Duodenal mucosa (tissue), 2 donors: ENCODE measurements at regions not wholly inside any gene's neighbourhood (a gene's known extent, or its start where the extent isn't known, plus 50 kb on each side); places are given as distances from the start of the nearest gene placed in this dataset.
"Not testable (repeated sequence)": the region's sequence is repeated elsewhere in the genome, so short reads cannot be mapped to it uniquely, and the experiment has no call there.

Experiments used
- H3K27ac ChIP-seq: one replicate; pipeline ENCODE4 v1.7.0; 2013; ENCODE audit warnings: low read depth, low read length
- H3K27me3 ChIP-seq, 2 donors: one replicate each; pipeline ENCODE4 v1.7.0; 2013; ENCODE audit warnings: low read length in 2 of 2, control low read depth in 1 of 2; ENCODE audit not compliant: insufficient read depth in 2 of 2, control insufficient read depth in 1 of 2
- H3K36me3 ChIP-seq, 2 donors: one replicate each; pipeline ENCODE4 v1.7.0; 2013; ENCODE audit warnings: low read length in 2 of 2, control low read depth in 1 of 2; ENCODE audit not compliant: insufficient read depth in 2 of 2, control insufficient read depth in 1 of 2
- H3K4me1 ChIP-seq, 2 donors: one replicate each; pipeline ENCODE4 v1.7.0; 2013; ENCODE audit warnings: low read length in 2 of 2, control low read depth in 1 of 2; ENCODE audit not compliant: insufficient read depth in 2 of 2, control insufficient read depth in 1 of 2
- H3K4me3 ChIP-seq, 2 donors: one replicate each; pipeline ENCODE4 v1.7.0; 2013; ENCODE audit warnings: low read length in 2 of 2, low read depth in 1 of 2
- H3K9ac ChIP-seq, 2 donors: one replicate each; pipeline ENCODE4 v1.7.0; 2013; ENCODE audit warnings: low read length in 2 of 2, low read depth in 1 of 2
- H3K9me3 ChIP-seq, 2 donors: one replicate each; pipeline ENCODE4 v1.7.0; 2013; ENCODE audit warnings: low read length in 2 of 2, control low read depth in 1 of 2; ENCODE audit not compliant: control insufficient read depth in 1 of 2

GRCh38 chr5:28984639-28985038 is 1946.3 kb upstream of the CDH9 start:
- peaks cover 9 to 31% of the 10 kb centered on the region in 2 donors for H3K9me3 ChIP-seq
- H3K27me3 ChIP-seq, result no peaks in the 10 kb centered on the region

DNA sequence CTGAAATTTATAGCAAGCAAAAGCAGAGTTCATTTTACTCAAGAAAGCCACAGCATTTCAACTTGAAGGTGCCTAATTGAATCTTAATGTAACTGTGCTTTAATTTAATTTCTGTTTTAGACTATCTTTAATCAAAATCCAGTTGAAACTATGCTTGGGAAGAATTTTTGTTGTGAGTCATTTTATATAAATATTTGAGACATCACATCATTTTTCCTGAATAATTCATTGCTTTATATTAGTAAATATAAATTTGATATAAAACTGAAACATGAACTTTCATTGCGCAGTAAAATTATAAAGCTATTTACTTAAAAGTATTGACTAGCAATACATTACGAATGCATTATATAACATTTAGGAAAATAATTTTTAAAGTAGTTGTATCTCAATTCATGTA is 1937.1 kb upstream of the CDH9 start:
- H3K27me3 ChIP-seq, result no peaks in the 10 kb centered on the region
- no peaks in the 10 kb centered on the region for H3K4me1 ChIP-seq
- no peak overlapping the region for H3K4me3 ChIP-seq
- peaks cover 10 to 11% of the 10 kb centered on the region in 2 donors for H3K9me3 ChIP-seq
- H3K36me3 ChIP-seq, result no peaks in the 10 kb centered on the region
- no peak overlapping the region for H3K9ac ChIP-seq
- H3K27ac ChIP-seq, result no peak overlapping the region

More at GRCh38 chr5:28984639-28985038, 1946.3 kb upstream of the CDH9 start:
- H3K27ac ChIP-seq, result no peak overlapping the region
- H3K9ac ChIP-seq, result no peak overlapping the region
- no peak overlapping the region for H3K4me3 ChIP-seq
- H3K36me3 ChIP-seq, result no peaks in the 10 kb centered on the region
- H3K4me1 ChIP-seq, result no peaks in the 10 kb centered on the region

- no peaks in the 10 kb centered on the region for H3K27me3 ChIP-seq
- H3K9me3 ChIP-seq, result peaks cover 11 to 13% of the 10 kb centered on the region in 2 donors
- no peak overlapping the region for H3K27ac ChIP-seq
- H3K4me1 ChIP-seq, result no peaks in the 10 kb centered on the region
- no peaks in the 10 kb centered on the region for H3K36me3 ChIP-seq
- no peak overlapping the region for H3K4me3 ChIP-seq
- H3K9ac ChIP-seq, result no peak overlapping the region
These were observed 1929.5 kb upstream of the CDH9 start for GRCh38 chr5:28967848-28968247.

- Histone ChIP-seq H3K27ac (no peak overlapping the region), H3K9me3 (no peaks in the 10 kb centered on the region), H3K27me3 (no peaks in the 10 kb centered on the region), H3K4me1 (no peaks in the 10 kb centered on the region), H3K9ac (no peak overlapping the region), H3K4me3 (no peak overlapping the region), H3K36me3 (no peaks in the 10 kb centered on the region)
These were observed 1923.4 kb upstream of the CDH9 start for GRCh38 chr5:28961816-28962215.

- H3K4me3 ChIP-seq, result no peak overlapping the region
- no peak overlapping the region for H3K27ac ChIP-seq
- no peak overlapping the region for H3K9ac ChIP-seq
- no peaks in the 10 kb centered on the region for H3K4me1 ChIP-seq
- no peaks in the 10 kb centered on the region for H3K27me3 ChIP-seq
- H3K36me3 ChIP-seq, result no peaks in the 10 kb centered on the region
- peaks cover 0 to 2% of the 10 kb centered on the region in 2 donors for H3K9me3 ChIP-seq
These were observed 1920.2 kb upstream of the CDH9 start for GRCh38 chr5:28958581-28958980.

GRCh38 chr5:28957450-28957849 is 1919.1 kb upstream of the CDH9 start:
- no peak overlapping the region for H3K4me3 ChIP-seq
- no peaks in the 10 kb centered on the region for H3K27me3 ChIP-seq
- H3K9me3 ChIP-seq, result peaks cover 0 to 2% of the 10 kb centered on the region in 2 donors
- H3K27ac ChIP-seq, result no peak overlapping the region
- no peaks in the 10 kb centered on the region for H3K36me3 ChIP-seq
- no peaks in the 10 kb centered on the region for H3K4me1 ChIP-seq
- H3K9ac ChIP-seq, result no peak overlapping the region

- no peak overlapping the region for H3K27ac ChIP-seq
- H3K27me3 ChIP-seq, result no peaks in the 10 kb centered on the region
- H3K9ac ChIP-seq, result no peak overlapping the region
- H3K9me3 ChIP-seq, result peaks cover 0 to 2% of the 10 kb centered on the region in 2 donors
- H3K4me1 ChIP-seq, result no peaks in the 10 kb centered on the region
- H3K36me3 ChIP-seq, result no peaks in the 10 kb centered on the region
- no peak overlapping the region for H3K4me3 ChIP-seq
These were observed 1915.7 kb upstream of the CDH9 start for GRCh38 chr5:28954074-28954473.

- H3K27me3 ChIP-seq, result no peaks in the 10 kb centered on the region
- no peak overlapping the region for H3K27ac ChIP-seq
- no peak overlapping the region for H3K9ac ChIP-seq
- no peaks in the 10 kb centered on the region for H3K36me3 ChIP-seq
- no peaks in the 10 kb centered on the region for H3K4me1 ChIP-seq
- H3K9me3 ChIP-seq, result no peaks in the 10 kb centered on the region
- H3K4me3 ChIP-seq, result no peak overlapping the region
These were observed 1909.5 kb upstream of the CDH9 start for GRCh38 chr5:28947865-28948264.

DNA sequence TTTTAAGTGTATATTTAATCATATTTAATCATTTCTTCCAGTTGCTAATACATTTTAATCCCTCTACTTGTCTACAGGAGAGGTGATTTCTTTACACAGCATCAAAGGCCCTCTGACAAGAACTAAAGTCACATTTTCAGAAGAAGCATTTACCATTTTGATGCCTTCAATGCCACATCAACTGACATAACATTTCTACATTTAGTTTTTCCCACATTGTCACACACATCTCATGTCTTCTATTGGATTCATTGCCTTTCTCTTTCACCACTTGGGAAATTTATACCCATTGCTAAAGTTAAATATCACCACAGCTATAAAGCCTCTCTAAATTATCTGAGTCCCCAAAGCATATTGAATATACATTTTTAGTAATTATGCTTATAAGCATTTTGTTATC is 1907.5 kb upstream of the CDH9 start:
- Histone ChIP-seq H3K27me3 (no peaks in the 10 kb centered on the region), H3K9me3 (peaks cover 4 to 15% of the 10 kb centered on the region in 2 donors), H3K36me3 (no peaks in the 10 kb centered on the region), H3K9ac (no peak overlapping the region), H3K4me1 (no peaks in the 10 kb centered on the region), H3K27ac (no peak overlapping the region), H3K4me3 (no peak overlapping the region)

- H3K4me1 ChIP-seq, H3K36me3 ChIP-seq, H3K9ac ChIP-seq, H3K27ac ChIP-seq, H3K4me3 ChIP-seq, H3K27me3 ChIP-seq, H3K9me3 ChIP-seq: not testable (repeated sequence)
These were observed 1891.0 kb upstream of the CDH9 start for GRCh38 chr5:28929366-28929765.

DNA sequence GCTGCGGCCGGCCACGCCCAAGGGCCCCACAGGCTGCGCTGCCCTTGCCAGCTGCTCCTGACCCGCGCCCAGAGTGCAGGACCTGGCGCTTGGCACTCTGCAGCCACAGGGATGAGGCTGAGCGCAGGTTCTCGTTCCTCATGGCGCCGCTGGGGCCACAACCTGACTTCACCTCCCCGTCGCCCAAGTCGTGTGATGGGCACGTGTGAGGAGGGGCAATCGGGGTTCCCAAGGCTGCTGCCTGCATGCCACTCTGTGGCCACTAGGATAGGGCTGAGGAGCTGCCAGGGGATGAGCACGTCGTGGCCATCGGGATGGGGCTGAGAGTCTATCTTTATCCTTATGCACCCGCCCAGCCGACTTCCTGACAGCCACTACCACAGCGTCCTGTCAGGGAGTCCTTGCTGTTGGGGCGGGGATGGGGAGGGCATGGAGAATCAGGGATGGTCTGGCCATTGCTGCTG is 1890.0 kb upstream of the CDH9 start:
- H3K9me3 ChIP-seq, H3K27me3 ChIP-seq, H3K36me3 ChIP-seq, H3K4me1 ChIP-seq, H3K9ac ChIP-seq, H3K4me3 ChIP-seq, H3K27ac ChIP-seq: not testable (repeated sequence)
